ENCODE measurements at regions not wholly inside any gene's neighbourhood (a gene's known extent, or its start where the extent isn't known, plus 50 kb on each side); places are given as distances from the start of the nearest gene placed in this dataset.

DNA sequence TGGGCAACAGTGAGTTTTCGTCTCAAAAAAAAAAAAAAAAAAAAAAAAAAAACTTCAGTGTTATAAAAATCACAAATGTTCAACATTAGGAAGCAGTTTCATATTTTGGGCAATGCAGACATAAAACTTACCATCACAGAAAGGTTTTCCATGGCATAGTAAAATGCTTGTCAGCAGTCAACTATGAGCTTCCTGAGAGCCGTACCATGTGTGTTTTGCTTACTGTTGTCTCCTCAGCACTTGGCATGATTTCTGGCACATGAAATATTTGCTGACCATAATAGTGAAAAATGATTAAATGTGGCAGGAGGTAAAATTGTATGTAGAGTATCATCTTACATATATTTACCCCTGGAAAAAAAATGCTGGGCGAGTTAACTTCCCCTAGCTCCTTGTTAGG is 237.5 kb upstream of the SLC35B3 start:
- Histone ChIP-seq H3K27ac (no peak overlapping the region), H3K4me3 (no peak overlapping the region), H3K4me1 (no peaks in the 10 kb centered on the region), H3K27me3 (no peaks in the 10 kb centered on the region), H3K9me3 (no peaks in the 10 kb centered on the region), H3K36me3 (no peaks in the 10 kb centered on the region)
- intact Hi-C loops (cut with DNase I): no loop called here
- ATAC-seq (no peak), DNase-seq (no peak)
- TF ChIP-seq, protein P1, sequence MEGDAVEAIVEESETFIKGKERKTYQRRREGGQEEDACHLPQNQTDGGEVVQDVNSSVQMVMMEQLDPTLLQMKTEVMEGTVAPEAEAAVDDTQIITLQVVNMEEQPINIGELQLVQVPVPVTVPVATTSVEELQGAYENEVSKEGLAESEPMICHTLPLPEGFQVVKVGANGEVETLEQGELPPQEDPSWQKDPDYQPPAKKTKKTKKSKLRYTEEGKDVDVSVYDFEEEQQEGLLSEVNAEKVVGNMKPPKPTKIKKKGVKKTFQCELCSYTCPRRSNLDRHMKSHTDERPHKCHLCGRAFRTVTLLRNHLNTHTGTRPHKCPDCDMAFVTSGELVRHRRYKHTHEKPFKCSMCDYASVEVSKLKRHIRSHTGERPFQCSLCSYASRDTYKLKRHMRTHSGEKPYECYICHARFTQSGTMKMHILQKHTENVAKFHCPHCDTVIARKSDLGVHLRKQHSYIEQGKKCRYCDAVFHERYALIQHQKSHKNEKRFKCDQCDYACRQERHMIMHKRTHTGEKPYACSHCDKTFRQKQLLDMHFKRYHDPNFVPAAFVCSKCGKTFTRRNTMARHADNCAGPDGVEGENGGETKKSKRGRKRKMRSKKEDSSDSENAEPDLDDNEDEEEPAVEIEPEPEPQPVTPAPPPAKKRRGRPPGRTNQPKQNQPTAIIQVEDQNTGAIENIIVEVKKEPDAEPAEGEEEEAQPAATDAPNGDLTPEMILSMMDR (IDR thresholded peaks at IDR 0.05): no peak

DNA sequence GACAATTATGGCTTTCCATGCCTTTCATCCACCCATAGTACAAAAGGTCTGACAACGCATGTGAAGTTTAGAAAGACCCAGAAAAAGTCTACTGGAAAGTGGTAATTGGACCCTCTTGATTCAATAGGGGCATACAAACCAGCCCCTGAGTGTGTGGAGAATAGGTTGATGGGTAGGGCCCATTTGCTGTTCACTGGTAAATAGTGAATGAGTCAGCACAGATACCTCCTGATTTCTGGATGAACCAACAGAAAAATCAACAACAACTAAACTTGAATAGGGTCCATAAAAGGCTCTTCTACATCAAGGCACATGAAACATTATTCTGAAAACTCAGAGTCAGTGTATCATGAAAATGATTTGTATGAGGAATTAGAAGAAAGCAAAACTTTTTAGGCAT is 235.4 kb upstream of the SLC35B3 start:
- DNase-seq (no peak), ATAC-seq (no peak)
- no peaks in the 10 kb centered on the region for H3K27me3 ChIP-seq
- no peak overlapping the region for H3K27ac ChIP-seq
- TF ChIP-seq, protein P1 (IDR thresholded peaks at IDR 0.05): no peak
- intact Hi-C loops (cut with DNase I): no loop called here
- no peak overlapping the region for H3K4me3 ChIP-seq
- H3K36me3 ChIP-seq: no peaks in the 10 kb centered on the region
- no peaks in the 10 kb centered on the region for H3K4me1 ChIP-seq
- no peaks in the 10 kb centered on the region for H3K9me3 ChIP-seq

DNA sequence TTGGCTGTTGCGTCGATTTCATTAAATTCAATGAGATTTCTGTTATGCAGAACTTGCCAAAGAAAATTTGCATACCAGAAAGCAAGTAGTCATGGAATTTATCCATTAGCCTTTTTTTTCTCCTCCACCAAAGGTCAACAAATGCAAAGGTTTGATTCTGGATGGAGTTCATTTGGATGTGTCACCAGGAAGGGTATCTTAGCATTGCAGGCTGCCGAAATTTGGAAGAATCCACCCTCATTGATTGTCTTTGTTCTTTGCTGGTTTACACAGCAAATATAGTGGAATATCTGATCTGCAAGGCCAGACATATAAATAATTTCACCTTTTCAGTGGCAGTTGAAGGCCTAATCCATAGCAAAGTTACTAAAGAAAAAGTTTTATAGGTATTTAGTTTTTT is 229.4 kb upstream of the SLC35B3 start:
- no peak for ATAC-seq
- intact Hi-C loops (cut with DNase I): no loop called here
- H3K9me3 ChIP-seq: no peaks in the 10 kb centered on the region
- no peak for DNase-seq
- H3K27ac ChIP-seq: no peak overlapping the region
- H3K27me3 ChIP-seq: no peaks in the 10 kb centered on the region
- TF ChIP-seq, protein P1 (IDR thresholded peaks at IDR 0.05): no peak
- H3K4me3 ChIP-seq: no peak overlapping the region
- H3K4me1 ChIP-seq: no peaks in the 10 kb centered on the region
- no peaks in the 10 kb centered on the region for H3K36me3 ChIP-seq

DNA sequence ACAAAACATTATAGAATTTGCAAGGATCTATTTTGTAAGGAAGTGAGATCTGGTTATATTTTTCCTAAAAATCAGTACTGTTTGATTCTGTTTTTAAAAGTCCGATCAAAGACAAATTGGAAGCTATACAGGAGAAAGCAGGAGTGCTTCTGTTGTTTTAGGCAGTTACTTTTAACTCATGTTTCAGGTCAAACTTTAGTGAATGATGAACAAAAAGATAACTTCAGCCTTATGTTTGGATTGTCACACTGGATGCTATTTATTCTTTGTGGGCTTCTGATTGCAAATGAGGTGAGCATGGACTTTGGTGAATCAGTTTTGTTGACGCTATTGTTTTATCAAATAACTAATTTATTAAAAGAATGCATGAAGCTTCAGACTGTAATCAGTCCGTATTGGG is 228.7 kb upstream of the SLC35B3 start:
- Histone ChIP-seq H3K4me1 (no peaks in the 10 kb centered on the region), H3K9me3 (no peaks in the 10 kb centered on the region), H3K4me3 (no peak overlapping the region), H3K36me3 (no peaks in the 10 kb centered on the region), H3K27me3 (no peaks in the 10 kb centered on the region), H3K27ac (no peak overlapping the region)
- TF ChIP-seq, protein P1 (IDR thresholded peaks at IDR 0.05): no peak
- ATAC-seq (no peak), DNase-seq (no peak)
- intact Hi-C loops (cut with DNase I): no loop called here

DNA sequence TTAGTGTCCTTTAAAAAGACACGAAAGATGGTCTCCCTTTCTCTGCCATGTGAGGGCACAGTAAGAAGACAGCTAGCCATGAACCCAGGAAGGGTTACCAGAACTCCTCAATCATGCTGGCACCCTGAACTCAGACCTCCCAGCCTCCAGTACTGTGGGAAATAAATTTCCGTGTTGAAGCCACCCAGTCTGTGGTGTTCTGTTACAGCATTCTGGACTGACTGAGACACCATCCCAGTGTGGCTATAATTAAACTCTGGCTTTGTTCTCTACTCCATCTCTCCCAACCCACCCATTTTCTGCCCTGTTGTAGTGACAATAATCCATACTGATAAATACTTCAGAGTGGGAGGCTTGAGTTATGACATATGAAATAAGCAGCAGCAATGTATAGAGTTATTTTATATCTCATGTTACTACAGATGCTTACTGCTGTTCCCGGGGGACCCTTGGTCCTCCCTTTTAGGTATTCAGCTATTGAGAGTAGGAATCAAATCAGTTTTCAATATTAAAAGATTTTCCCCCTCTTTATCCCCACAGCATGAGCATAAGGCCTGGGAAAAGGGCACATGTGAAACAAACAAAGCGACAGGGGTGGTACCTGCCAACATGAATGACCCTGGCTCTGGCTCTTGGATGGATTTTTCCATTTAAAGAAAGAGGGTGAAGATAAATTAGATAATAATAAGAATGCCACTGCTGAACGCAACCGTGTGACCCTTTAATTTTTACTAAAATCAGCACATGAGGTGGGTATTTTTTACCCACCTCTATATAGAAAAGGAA is 224.3 kb upstream of the SLC35B3 start:
- intact Hi-C loops (cut with DNase I): no loop called here

More for the DNA sequence above, 224.3 kb upstream of the SLC35B3 start:
- no peaks in the 10 kb centered on the region for H3K27me3 ChIP-seq
- H3K4me3 ChIP-seq: no peak overlapping the region
- no peaks in the 10 kb centered on the region for H3K36me3 ChIP-seq
- H3K4me1 ChIP-seq: no peaks in the 10 kb centered on the region
- no peak for DNase-seq
- no peak overlapping the region for H3K27ac ChIP-seq
- no peaks in the 10 kb centered on the region for H3K9me3 ChIP-seq
- no peak for ATAC-seq
- TF ChIP-seq, protein P1 (IDR thresholded peaks at IDR 0.05): no peak

All from upper lobe of right lung (tissue), 1 donor.